MM.1S (cell line): ENCODE measurements at regions not wholly inside any gene's neighbourhood (a gene's known extent, or its start where the extent isn't known, plus 50 kb on each side); places are given as distances from the start of the nearest gene placed in this dataset.

Experiments used
- DNase-seq: peaks from one replicate; pipeline ENCODE4 v3.0.0-alpha.2; 2015
- H2AFZ ChIP-seq: fragments of 300-600 bp; sonication (generic); 2 replicates; pipeline ENCODE4 v1.6.0; 2016; ENCODE audit warnings: antibody characterized with exemption, low read length
- H3F3A ChIP-seq: fragments of 300-600 bp; sonication (generic); 2 replicates; pipeline ENCODE4 v1.6.1; 2016; ENCODE audit warnings: mild to moderate bottlenecking, antibody characterized with exemption, low read length, moderate library complexity, mixed read lengths; ENCODE audit not compliant: insufficient read depth
- H3K27ac ChIP-seq: fragments of 300-600 bp; sonication (generic); 2 replicates; pipeline ENCODE4 v1.5.1; 2016; ENCODE audit warnings: mild to moderate bottlenecking, low read length
- H3K27me3 ChIP-seq: fragments of 300-600 bp; sonication (generic); replicated peaks from 2 replicates; pipeline ENCODE4 v1.6.0; 2016; ENCODE audit warnings: low read length; ENCODE audit not compliant: insufficient read depth
- H3K36me3 ChIP-seq: fragments of 300-600 bp; sonication (generic); replicated peaks from 2 replicates; pipeline ENCODE4 v1.6.1; 2016; ENCODE audit warnings: mild to moderate bottlenecking, low read length, mixed read lengths; ENCODE audit not compliant: insufficient read depth
- H3K4me1 ChIP-seq: fragments of 300-600 bp; sonication (generic); 2 replicates; pipeline ENCODE4 v1.6.1; 2016; ENCODE audit warnings: low read length, mixed read lengths
- H3K4me2 ChIP-seq: fragments of 300-600 bp; sonication (generic); 2 replicates; pipeline ENCODE4 v1.6.0; 2016; ENCODE audit warnings: low read depth, low read length
- H3K4me3 ChIP-seq: fragments of 300-600 bp; sonication (generic); 2 replicates; pipeline ENCODE4 v1.5.1; 2016; ENCODE audit warnings: low read length, mixed read lengths
- H3K79me2 ChIP-seq: fragments of 300-600 bp; sonication (generic); 2 replicates; pipeline ENCODE4 v1.6.1; 2016; ENCODE audit warnings: mixed run types, low read length, mixed read lengths
- H3K9ac ChIP-seq: fragments of 300-600 bp; sonication (generic); 2 replicates; pipeline ENCODE4 v1.6.1; 2016; ENCODE audit warnings: low read length, mixed read lengths
- H3K9me2 ChIP-seq: fragments of 300-600 bp; sonication (generic); replicated peaks from 2 replicates; pipeline ENCODE4 v1.6.1; 2016; ENCODE audit warnings: mild to moderate bottlenecking, low read length, mixed read lengths; ENCODE audit not compliant: insufficient read depth
- H3K9me3 ChIP-seq: fragments of 300-600 bp; sonication (generic); replicated peaks from 2 replicates; pipeline ENCODE4 v1.6.1; 2016; ENCODE audit warnings: mild to moderate bottlenecking, low read length, mixed read lengths; ENCODE audit not compliant: insufficient read depth
- H4K20me1 ChIP-seq: fragments of 300-600 bp; sonication (generic); 2 replicates; pipeline ENCODE4 v1.6.1; 2016; ENCODE audit warnings: mild to moderate bottlenecking, low read length, moderate library complexity, mixed read lengths; ENCODE audit not compliant: insufficient read depth
- CTCF ChIP-seq: fragments of 300-600 bp; sonication (generic); IDR thresholded peaks from 2 replicates; pipeline ENCODE4 v1.5.1; 2016; ENCODE audit warnings: antibody characterized with exemption, low read length, mixed read lengths
- EZH2 ChIP-seq: fragments of 300-600 bp; sonication (generic); optimal IDR thresholded peaks from 2 replicates; pipeline ENCODE3; 2017; ENCODE audit warnings: low read depth, mild to moderate bottlenecking, antibody characterized with exemption, low read length, mixed read lengths
- EZH2phosphoT487 ChIP-seq: fragments of 300-600 bp; sonication (generic); IDR thresholded peaks from 2 replicates; pipeline ENCODE4 v1.6.1; 2018; ENCODE audit warnings: antibody characterized with exemption, low read length

GRCh38 chr13:53562419-53562818 lies 533.8 kb downstream of the OLFM4 start:
- no peak overlapping the region for H3K4me3 ChIP-seq
- no peak overlapping the region for H2AFZ ChIP-seq
- H3K79me2 ChIP-seq: no peaks in the 10 kb centered on the region
- H3F3A ChIP-seq: no peaks in the 10 kb centered on the region
- no peaks in the 10 kb centered on the region for H3K9me2 ChIP-seq
- no peak overlapping the region for H3K9ac ChIP-seq
- no peak for DNase-seq
- no peaks in the 10 kb centered on the region for H3K4me1 ChIP-seq
- H3K27ac ChIP-seq: no peak overlapping the region
- no peak overlapping the region for H3K4me2 ChIP-seq
- TF ChIP-seq CTCF: no peak
- TF ChIP-seq EZH2: no peak
- no peak for TF ChIP-seq EZH2phosphoT487
- H3K9me3 ChIP-seq: no peaks in the 10 kb centered on the region
- H3K27me3 ChIP-seq: no peaks in the 10 kb centered on the region
- H3K36me3 ChIP-seq: no peaks in the 10 kb centered on the region
- H4K20me1 ChIP-seq: no peaks in the 10 kb centered on the region

GRCh38 chr13:53568491-53568890 lies 539.9 kb downstream of the OLFM4 start:
- Histone ChIP-seq H3K9ac (no peak overlapping the region), H3K27ac (no peak overlapping the region), H3K9me2 (no peaks in the 10 kb centered on the region), H2AFZ (no peak overlapping the region), H3F3A (no peaks in the 10 kb centered on the region), H3K79me2 (no peaks in the 10 kb centered on the region), H3K4me3 (no peak overlapping the region), H3K4me2 (no peak overlapping the region), H4K20me1 (no peaks in the 10 kb centered on the region), H3K36me3 (no peaks in the 10 kb centered on the region), H3K4me1 (no peaks in the 10 kb centered on the region), H3K27me3 (no peaks in the 10 kb centered on the region), H3K9me3 (no peaks in the 10 kb centered on the region)
- TF ChIP-seq EZH2phosphoT487 (no peak), CTCF (no peak), EZH2 (no peak)
- DNase-seq: no peak

GRCh38 chr13:53569453-53569852 lies 540.8 kb downstream of the OLFM4 start:
- Histone ChIP-seq H3F3A (no peaks in the 10 kb centered on the region), H3K4me2 (no peak overlapping the region), H3K79me2 (no peaks in the 10 kb centered on the region), H3K4me3 (no peak overlapping the region), H3K9ac (no peak overlapping the region), H3K9me3 (no peaks in the 10 kb centered on the region), H3K27ac (no peak overlapping the region), H3K4me1 (no peaks in the 10 kb centered on the region), H3K27me3 (no peaks in the 10 kb centered on the region), H4K20me1 (no peaks in the 10 kb centered on the region), H2AFZ (no peak overlapping the region), H3K36me3 (no peaks in the 10 kb centered on the region), H3K9me2 (no peaks in the 10 kb centered on the region)
- TF ChIP-seq EZH2: no peak
- no peak for TF ChIP-seq CTCF
- no peak for TF ChIP-seq EZH2phosphoT487
- DNase-seq: no peak
